OCI-LY7 (cell line): ENCODE measurements at regions not wholly inside any gene's neighbourhood (a gene's known extent, or its start where the extent isn't known, plus 50 kb on each side); places are given as distances from the start of the nearest gene placed in this dataset.

Experiments used
- BruUV-seq: library from RNA; stranded (reverse); fragments of 400-500 nt; replicated peaks from 2 replicates; lab custom pipeline; 2021; lab: Mats Ljungman, UMichigan
- CTCF ChIA-PET: fragments of 300-600 bp; sonication (Branson Sonifier 250); formaldehyde crosslinking; loops from one replicate; lab custom pipeline; 2022; ENCODE audit warnings: antibody characterized with exemption; ENCODE audit not compliant: unreplicated experiment; lab: Charles Lee
- POLR2A ChIA-PET: fragments of 300-600 bp; sonication (Branson Sonifier 250); formaldehyde crosslinking; loops from one replicate; lab custom pipeline; 2022; ENCODE audit warnings: antibody characterized with exemption; lab: Charles Lee
- DNase-seq: peaks from one replicate; pipeline ENCODE4 v3.0.0-alpha.2; 2015; ENCODE audit warnings: low spot score
- H2AFZ ChIP-seq: fragments of 200-600 bp; sonication (generic), shearing (Covaris generic); 2 replicates; pipeline ENCODE4 v1.6.1; 2014; ENCODE audit warnings: mild to moderate bottlenecking, antibody characterized with exemption, low read length, moderate library complexity
- H3K27ac ChIP-seq: fragments of 200-600 bp; sonication (generic); 2 replicates; pipeline ENCODE4 v1.5.1; 2014; ENCODE audit warnings: mixed run types, low read depth, mild to moderate bottlenecking, moderate library complexity, low read length, inconsistent platforms; ENCODE audit not compliant: poor library complexity, severe bottlenecking
- H3K36me3 ChIP-seq: fragments of 200-600 bp; sonication (generic); 2 replicates; pipeline ENCODE4 v1.6.1; 2014; ENCODE audit warnings: mild to moderate bottlenecking, antibody characterized with exemption, low read length, moderate library complexity, mixed read lengths; ENCODE audit not compliant: insufficient read depth
- H3K4me1 ChIP-seq: fragments of 200-600 bp; sonication (generic); 2 replicates; pipeline ENCODE4 v1.5.1; 2014; ENCODE audit warnings: mild to moderate bottlenecking, low read length; ENCODE audit not compliant: insufficient read depth, poor library complexity, severe bottlenecking
- H3K4me2 ChIP-seq: fragments of 200-600 bp; sonication (generic); 2 replicates; pipeline ENCODE4 v1.6.1; 2014; ENCODE audit warnings: mild to moderate bottlenecking, low read length
- H3K4me3 ChIP-seq: fragments of 200-600 bp; sonication (generic); 2 replicates; pipeline ENCODE4 v1.5.1; 2014; ENCODE audit warnings: mild to moderate bottlenecking, low read depth, low read length; ENCODE audit not compliant: poor library complexity, severe bottlenecking
- H3K79me2 ChIP-seq: fragments of 200-600 bp; sonication (generic); 2 replicates; pipeline ENCODE4 v1.6.1; 2016; ENCODE audit warnings: low read depth, mild to moderate bottlenecking, low read length, moderate library complexity, mixed read lengths; ENCODE audit not compliant: insufficient read depth
- H3K9me2 ChIP-seq: fragments of 200-600 bp; sonication (generic); 2 replicates; pipeline ENCODE4 v1.6.1; 2016; ENCODE audit warnings: mild to moderate bottlenecking, low read length, mixed read lengths; ENCODE audit not compliant: insufficient read depth
- H3K9me3 ChIP-seq: fragments of 200-600 bp; sonication (generic); 2 replicates; pipeline ENCODE4 v1.6.1; 2014; ENCODE audit warnings: mild to moderate bottlenecking, mixed run types, low read length, mixed read lengths
- H4K20me1 ChIP-seq: fragments of 200-600 bp; sonication (generic); 2 replicates; pipeline ENCODE4 v1.6.1; 2014; ENCODE audit warnings: mild to moderate bottlenecking, antibody characterized with exemption, low read length, moderate library complexity, mixed read lengths; ENCODE audit not compliant: insufficient read depth
- CTCF ChIP-seq: fragments of 200-600 bp; sonication (generic); conservative IDR thresholded peaks from 2 replicates; pipeline ENCODE4 v1.5.1; 2014; ENCODE audit warnings: mild to moderate bottlenecking, antibody characterized with exemption, low read length, moderate library complexity, mixed read lengths
- EZH2phosphoT487 ChIP-seq: fragments of 200-600 bp; sonication (generic); IDR thresholded peaks from 2 replicates; pipeline ENCODE4 v1.6.1; 2018; ENCODE audit warnings: low read depth, borderline replicate concordance, mild to moderate bottlenecking, mixed run types, antibody characterized with exemption, low read length, moderate library complexity, mixed read lengths
- intact Hi-C: fragments of 100-400 bp; cut with micrococcal nuclease; formaldehyde crosslinking; loops from one replicate; pipeline ENCODE4 v1.10.0; 2022; ENCODE audit not compliant: unreplicated experiment

- no peaks in the 10 kb centered on the region for H3K9me2 ChIP-seq
- H3K36me3 ChIP-seq: no peaks in the 10 kb centered on the region
- DNase-seq: no peak
- no peaks in the 10 kb centered on the region for H4K20me1 ChIP-seq
- H3K9me3 ChIP-seq: no peaks in the 10 kb centered on the region
- intact Hi-C loops: no loop called here
- ChIA-PET CTCF (no interaction called here), POLR2A (interaction anchor here (0.6 to 1.1 kb wide), 3 partner anchors 20 to 325 kb away, joined by 3 read pairs; no protein-coding TSS in a partner anchor)
- no peak overlapping the region for H3K27ac ChIP-seq
- 0 out of 2 replicates have a peak overlapping the region, but pooled peaks have one; percentile 21 for H3K4me2 ChIP-seq
- no peaks in the 10 kb centered on the region for H3K79me2 ChIP-seq
- H2AFZ ChIP-seq: no peak overlapping the region
- BruUV-seq: no TSS peak
- TF ChIP-seq EZH2phosphoT487 (no peak), CTCF (no peak)
- H3K4me1 ChIP-seq: peaks cover 11% of the 10 kb centered on the region
- H3K4me3 ChIP-seq: no peak overlapping the region
Measured at GRCh38 chr20:50296450-50297375, 106.1 kb downstream of the CEBPB start.

DNA sequence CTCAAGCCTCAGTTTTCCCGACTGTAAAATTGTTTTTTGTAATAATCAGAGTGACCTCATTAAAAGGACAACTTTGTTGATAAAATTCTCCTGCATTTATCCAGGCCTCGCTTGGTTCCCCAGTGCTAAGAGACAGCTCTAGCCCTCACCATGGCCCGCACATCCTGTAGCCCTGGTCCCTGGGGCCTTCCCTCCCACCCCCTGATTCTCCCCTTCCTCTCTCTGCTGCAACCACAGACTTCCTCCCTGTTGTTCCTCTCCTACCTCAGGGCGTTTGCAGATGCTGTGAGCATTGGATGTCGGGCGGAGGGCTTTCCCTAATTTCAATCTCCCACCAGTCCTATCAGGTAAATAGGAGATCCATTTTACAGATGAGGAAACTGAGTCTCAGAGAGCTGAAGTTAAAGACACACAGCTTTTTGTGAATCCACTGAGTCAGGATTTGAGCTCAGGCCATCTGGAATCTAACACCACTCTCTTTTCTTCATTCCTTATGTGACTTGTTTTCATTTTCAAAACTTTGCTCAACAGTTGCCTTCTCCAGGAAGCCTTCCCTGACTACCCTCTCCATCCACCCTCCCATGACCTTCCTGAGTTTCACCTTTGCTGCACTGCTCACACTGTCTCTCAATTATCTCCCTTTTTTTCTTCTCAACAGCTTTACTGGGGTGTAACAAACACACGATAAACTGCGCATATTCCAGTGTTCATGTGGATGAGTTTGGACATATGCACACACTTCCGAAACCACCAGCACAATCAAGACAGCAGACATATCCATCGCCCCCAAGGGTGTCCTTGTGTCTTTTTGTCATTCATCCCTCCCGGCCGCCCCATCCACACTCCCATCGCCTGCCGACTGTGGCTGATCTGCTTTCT, 107.1 kb downstream of the CEBPB start:
- POLR2A ChIA-PET: interaction anchor here (0.6 to 0.7 kb wide), 2 partner anchors 94 to 166 kb away, joined by 3 read pairs; no protein-coding TSS in a partner anchor
- Histone ChIP-seq H3K9me2 (no peaks in the 10 kb centered on the region), H4K20me1 (no peaks in the 10 kb centered on the region), H3K9me3 (no peaks in the 10 kb centered on the region), H3K36me3 (no peaks in the 10 kb centered on the region), H3K27ac (no peak overlapping the region), H3K4me3 (no peak overlapping the region), H3K79me2 (no peaks in the 10 kb centered on the region), H3K4me1 (peaks cover 11% of the 10 kb centered on the region), H2AFZ (no peak overlapping the region), H3K4me2 (peak overlapping the region; percentile 21; the same call in 1 of the 2 replicates)
- DNase-seq: peak; percentile 26
- TF ChIP-seq CTCF (no peak), EZH2phosphoT487 (no peak)
- intact Hi-C loops: no loop called here
- BruUV-seq: no TSS peak
- CTCF ChIA-PET: no interaction called here
